SK-N-SH treated with all-trans-retinoic acid at 6 μM for 48 hours (cell line): ENCODE measurements at regions not wholly inside any gene's neighbourhood (a gene's known extent, or its start where the extent isn't known, plus 50 kb on each side); places are given as distances from the start of the nearest gene placed in this dataset.

Experiments
- ATAC-seq: fragments of 200-7000 bp; cut with Tn5 transposase; 3 replicates; pipeline ENCODE4 v1.9.1; 2020; ENCODE audit warnings: mild to moderate bottlenecking, moderate library complexity
- ARNTL ChIP-seq: fragments of 450-650 bp; formaldehyde crosslinking; IDR thresholded peaks from 2 replicates; pipeline ENCODE4 v1.5.0; 2020; ENCODE audit warnings: low read depth, mild to moderate bottlenecking, moderate library complexity, borderline replicate concordance
- BACH2 ChIP-seq: fragments of 250-450 bp; sonication (Bioruptor Pico); IDR thresholded peaks from 2 replicates; pipeline ENCODE4 v1.9.0; 2021; ENCODE audit warnings: mild to moderate bottlenecking, borderline replicate concordance
- CSDC2 ChIP-seq: fragments of 250-450 bp; sonication (Bioruptor Pico); IDR thresholded peaks from 2 replicates; pipeline ENCODE4 v1.5.0; 2020; ENCODE audit warnings: mild to moderate bottlenecking, moderate library complexity
- CSRNP3 ChIP-seq: fragments of 250-450 bp; sonication (Bioruptor Pico); IDR thresholded peaks from 2 replicates; pipeline ENCODE4 v1.5.1; 2021; ENCODE audit warnings: mild to moderate bottlenecking, moderate library complexity
- ESRRG ChIP-seq: fragments of 250-450 bp; sonication (Bioruptor Pico); IDR thresholded peaks from 2 replicates; pipeline ENCODE4 v1.6.1; 2021; ENCODE audit warnings: mild to moderate bottlenecking
- GLIS3 ChIP-seq: fragments of 250-450 bp; sonication (Bioruptor Pico); IDR thresholded peaks from 2 replicates; pipeline ENCODE4 v1.5.0; 2020; ENCODE audit warnings: mild to moderate bottlenecking, moderate library complexity
- ISL1 ChIP-seq: fragments of 250-450 bp; sonication (Bioruptor Pico); IDR thresholded peaks from 2 replicates; pipeline ENCODE4 v2.1.2; 2022; ENCODE audit warnings: mild to moderate bottlenecking, moderate library complexity
- OSR1 ChIP-seq: fragments of 250-450 bp; sonication (Bioruptor Pico); IDR thresholded peaks from 2 replicates; pipeline ENCODE4 v1.8.0; 2022; ENCODE audit warnings: moderate library complexity, mild to moderate bottlenecking, inconsistent platforms
- PPARA ChIP-seq: fragments of 250-450 bp; sonication (Bioruptor Pico); IDR thresholded peaks from 2 replicates; pipeline ENCODE4 v1.5.0; 2020; ENCODE audit warnings: mild to moderate bottlenecking, borderline replicate concordance
- RARB ChIP-seq: fragments of 250-450 bp; sonication (Bioruptor Pico); IDR thresholded peaks from 2 replicates; pipeline ENCODE4 v1.8.0; 2021; ENCODE audit warnings: mild to moderate bottlenecking, moderate library complexity
- SNAI2 ChIP-seq: fragments of 250-450 bp; sonication (Bioruptor Pico); IDR thresholded peaks from 2 replicates; pipeline ENCODE4 v1.5.0; 2020; ENCODE audit warnings: mild to moderate bottlenecking, moderate library complexity
- TCF4 ChIP-seq: fragments of 250-450 bp; sonication (Bioruptor Pico); IDR thresholded peaks from 2 replicates; pipeline ENCODE4 v1.8.0; 2021; ENCODE audit warnings: mild to moderate bottlenecking, moderate library complexity, borderline replicate concordance
- TOX ChIP-seq: fragments of 250-450 bp; sonication (Bioruptor Pico); IDR thresholded peaks from 2 replicates; pipeline ENCODE4 v1.8.0; 2021; ENCODE audit warnings: mild to moderate bottlenecking, moderate library complexity, borderline replicate concordance
- ZC3H10 ChIP-seq: fragments of 250-450 bp; sonication (Bioruptor Pico); IDR thresholded peaks from 2 replicates; pipeline ENCODE4 v1.5.1; 2021; ENCODE audit warnings: mild to moderate bottlenecking, moderate library complexity
- ZNF565 ChIP-seq: fragments of 450-650 bp; formaldehyde crosslinking; conservative IDR thresholded peaks from 2 replicates; pipeline ENCODE4 v1.5.0; 2020; ENCODE audit warnings: low read depth, mild to moderate bottlenecking, moderate library complexity
- ZNF70 ChIP-seq: fragments of 450-650 bp; formaldehyde crosslinking; IDR thresholded peaks from 2 replicates; pipeline ENCODE4 v1.5.0; 2020; ENCODE audit warnings: mild to moderate bottlenecking, moderate library complexity
- ZNF8 ChIP-seq: fragments of 450-650 bp; formaldehyde crosslinking; IDR thresholded peaks from 2 replicates; pipeline ENCODE4 v1.5.0; 2020; ENCODE audit warnings: mild to moderate bottlenecking, moderate library complexity
- TF ChIP-seq, protein P1 (sequence below): fragments of 250-450 bp; sonication (Bioruptor Pico); IDR thresholded peaks from 2 replicates; pipeline ENCODE4 v1.8.0; 2021; ENCODE audit warnings: low read depth, mild to moderate bottlenecking, moderate library complexity, borderline replicate concordance
- TF ChIP-seq, protein P2 (sequence below): fragments of 250-450 bp; sonication (Bioruptor Pico); IDR thresholded peaks from 2 replicates; pipeline ENCODE4 v1.5.0; 2020; ENCODE audit warnings: mild to moderate bottlenecking, moderate library complexity
- TF ChIP-seq, protein P3 (sequence below): fragments of 250-450 bp; sonication (Bioruptor Pico); IDR thresholded peaks from 2 replicates; pipeline ENCODE4 v1.8.0; 2020; ENCODE audit warnings: mild to moderate bottlenecking, moderate library complexity, borderline replicate concordance

- TF ChIP-seq ISL1 (CRISPR knock-in tag) (no peak), CSRNP3 (CRISPR knock-in tag) (no peak), ZNF565 (CRISPR knock-in tag) (no peak), ZC3H10 (CRISPR knock-in tag) (no peak), ZNF8 (CRISPR knock-in tag) (no peak), TOX (CRISPR knock-in tag) (no peak), GLIS3 (CRISPR knock-in tag) (no peak), SNAI2 (CRISPR knock-in tag) (no peak), ARNTL (no peak), CSDC2 (CRISPR knock-in tag) (no peak)
- TF ChIP-seq, protein P1, sequence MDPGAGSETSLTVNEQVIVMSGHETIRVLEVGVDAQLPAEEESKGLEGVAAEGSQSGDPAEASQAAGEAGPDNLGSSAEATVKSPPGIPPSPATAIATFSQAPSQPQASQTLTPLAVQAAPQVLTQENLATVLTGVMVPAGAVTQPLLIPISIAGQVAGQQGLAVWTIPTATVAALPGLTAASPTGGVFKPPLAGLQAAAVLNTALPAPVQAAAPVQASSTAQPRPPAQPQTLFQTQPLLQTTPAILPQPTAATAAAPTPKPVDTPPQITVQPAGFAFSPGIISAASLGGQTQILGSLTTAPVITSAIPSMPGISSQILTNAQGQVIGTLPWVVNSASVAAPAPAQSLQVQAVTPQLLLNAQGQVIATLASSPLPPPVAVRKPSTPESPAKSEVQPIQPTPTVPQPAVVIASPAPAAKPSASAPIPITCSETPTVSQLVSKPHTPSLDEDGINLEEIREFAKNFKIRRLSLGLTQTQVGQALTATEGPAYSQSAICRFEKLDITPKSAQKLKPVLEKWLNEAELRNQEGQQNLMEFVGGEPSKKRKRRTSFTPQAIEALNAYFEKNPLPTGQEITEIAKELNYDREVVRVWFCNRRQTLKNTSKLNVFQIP (CRISPR knock-in tag) = no peak
- TF ChIP-seq, protein P2, sequence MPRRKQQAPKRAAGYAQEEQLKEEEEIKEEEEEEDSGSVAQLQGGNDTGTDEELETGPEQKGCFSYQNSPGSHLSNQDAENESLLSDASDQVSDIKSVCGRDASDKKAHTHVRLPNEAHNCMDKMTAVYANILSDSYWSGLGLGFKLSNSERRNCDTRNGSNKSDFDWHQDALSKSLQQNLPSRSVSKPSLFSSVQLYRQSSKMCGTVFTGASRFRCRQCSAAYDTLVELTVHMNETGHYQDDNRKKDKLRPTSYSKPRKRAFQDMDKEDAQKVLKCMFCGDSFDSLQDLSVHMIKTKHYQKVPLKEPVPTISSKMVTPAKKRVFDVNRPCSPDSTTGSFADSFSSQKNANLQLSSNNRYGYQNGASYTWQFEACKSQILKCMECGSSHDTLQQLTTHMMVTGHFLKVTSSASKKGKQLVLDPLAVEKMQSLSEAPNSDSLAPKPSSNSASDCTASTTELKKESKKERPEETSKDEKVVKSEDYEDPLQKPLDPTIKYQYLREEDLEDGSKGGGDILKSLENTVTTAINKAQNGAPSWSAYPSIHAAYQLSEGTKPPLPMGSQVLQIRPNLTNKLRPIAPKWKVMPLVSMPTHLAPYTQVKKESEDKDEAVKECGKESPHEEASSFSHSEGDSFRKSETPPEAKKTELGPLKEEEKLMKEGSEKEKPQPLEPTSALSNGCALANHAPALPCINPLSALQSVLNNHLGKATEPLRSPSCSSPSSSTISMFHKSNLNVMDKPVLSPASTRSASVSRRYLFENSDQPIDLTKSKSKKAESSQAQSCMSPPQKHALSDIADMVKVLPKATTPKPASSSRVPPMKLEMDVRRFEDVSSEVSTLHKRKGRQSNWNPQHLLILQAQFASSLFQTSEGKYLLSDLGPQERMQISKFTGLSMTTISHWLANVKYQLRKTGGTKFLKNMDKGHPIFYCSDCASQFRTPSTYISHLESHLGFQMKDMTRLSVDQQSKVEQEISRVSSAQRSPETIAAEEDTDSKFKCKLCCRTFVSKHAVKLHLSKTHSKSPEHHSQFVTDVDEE (CRISPR knock-in tag) = no peak
- no peak for ATAC-seq
These were observed 668.2 kb upstream of the HS6ST1 start for GRCh38 chr2:128986867-128987268.

GRCh38 chr2:128988326-128988725, 669.7 kb upstream of the HS6ST1 start:
- no peak for ATAC-seq
- TF ChIP-seq, protein P3, sequence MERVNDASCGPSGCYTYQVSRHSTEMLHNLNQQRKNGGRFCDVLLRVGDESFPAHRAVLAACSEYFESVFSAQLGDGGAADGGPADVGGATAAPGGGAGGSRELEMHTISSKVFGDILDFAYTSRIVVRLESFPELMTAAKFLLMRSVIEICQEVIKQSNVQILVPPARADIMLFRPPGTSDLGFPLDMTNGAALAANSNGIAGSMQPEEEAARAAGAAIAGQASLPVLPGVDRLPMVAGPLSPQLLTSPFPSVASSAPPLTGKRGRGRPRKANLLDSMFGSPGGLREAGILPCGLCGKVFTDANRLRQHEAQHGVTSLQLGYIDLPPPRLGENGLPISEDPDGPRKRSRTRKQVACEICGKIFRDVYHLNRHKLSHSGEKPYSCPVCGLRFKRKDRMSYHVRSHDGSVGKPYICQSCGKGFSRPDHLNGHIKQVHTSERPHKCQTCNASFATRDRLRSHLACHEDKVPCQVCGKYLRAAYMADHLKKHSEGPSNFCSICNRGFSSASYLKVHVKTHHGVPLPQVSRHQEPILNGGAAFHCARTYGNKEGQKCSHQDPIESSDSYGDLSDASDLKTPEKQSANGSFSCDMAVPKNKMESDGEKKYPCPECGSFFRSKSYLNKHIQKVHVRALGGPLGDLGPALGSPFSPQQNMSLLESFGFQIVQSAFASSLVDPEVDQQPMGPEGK (CRISPR knock-in tag) = no peak
- TF ChIP-seq PPARA (CRISPR knock-in tag) = no peak
- no peak for TF ChIP-seq RARB
- TF ChIP-seq CSDC2 (CRISPR knock-in tag) = no peak
- no peak for TF ChIP-seq TCF4 (CRISPR knock-in tag)
- TF ChIP-seq ESRRG (CRISPR knock-in tag) = no peak
- no peak for TF ChIP-seq ZNF70 (CRISPR knock-in tag)
- TF ChIP-seq ZNF565 (CRISPR knock-in tag) = no peak
- no peak for TF ChIP-seq BACH2
- no peak for TF ChIP-seq ARNTL
- TF ChIP-seq GLIS3 (CRISPR knock-in tag) = no peak
- TF ChIP-seq TOX (CRISPR knock-in tag) = no peak
- no peak for TF ChIP-seq CSRNP3 (CRISPR knock-in tag)
- no peak for TF ChIP-seq OSR1 (CRISPR knock-in tag)
- TF ChIP-seq, protein P1 (CRISPR knock-in tag) = no peak
- no peak for TF ChIP-seq ZNF8 (CRISPR knock-in tag)
